ENCODE measurements at regions not wholly inside any gene's neighbourhood (a gene's known extent, or its start where the extent isn't known, plus 50 kb on each side); places are given as distances from the start of the nearest gene placed in this dataset.
A peak's percentile ranks its signal among the peaks of the same experiment; 100 is the strongest.

- WGBS, 2 donors (ENCODE audit: extremely low coverage in 2 of 2, insufficient read length in 2 of 2, insufficient replicate concordance in 1 of 2): no CpG with 5 or more reads among the region's 13 CpGs
- DNase-seq (ENCODE audit: low spot score): no peak
- H3K36me3 ChIP-seq (replicated peaks in 1 of 2; ENCODE audit: control insufficient read depth in 2 of 2, insufficient read depth in 2 of 2, low read length in 2 of 2): no peaks in the 10 kb centered on the region
Observed at GRCh38 chr5:135218790-135219568, 180.1 kb downstream of the MACROH2A1 start.

GRCh38 chr5:135218486-135218755 lies 180.6 kb downstream of the MACROH2A1 start:
- no peak overlapping the region for H2BK12ac ChIP-seq (ENCODE audit: low read length)
- H2BK15ac ChIP-seq (ENCODE audit: low read length): peak overlapping the region; percentile 72
- no peak overlapping the region for H3K4me2 ChIP-seq (ENCODE audit: insufficient read depth, low read length, poor library complexity, severe bottlenecking)
- H3K4me3 ChIP-seq (ENCODE audit: low read length in 2 of 2): no peak overlapping the region
- WGBS, 2 donors (ENCODE audit: extremely low coverage in 2 of 2, insufficient read length in 2 of 2, insufficient replicate concordance in 1 of 2): no CpG with 5 or more reads among the region's 3 CpGs
- H3K9ac ChIP-seq (ENCODE audit: low read depth, low read length, poor library complexity): no peak overlapping the region
- H2AK5ac ChIP-seq (ENCODE audit: low read depth, low read length): peak overlapping the region; percentile 25
- H3K79me1 ChIP-seq (ENCODE audit: low read depth, low read length): no peaks in the 10 kb centered on the region
- no peak overlapping the region for H3K23ac ChIP-seq (ENCODE audit: low read depth, low read length, poor library complexity)
- H2BK5ac ChIP-seq (ENCODE audit: low read length): no peak overlapping the region
- H3K27me3 ChIP-seq (ENCODE audit: control insufficient read depth in 3 of 3, insufficient read depth in 3 of 3, low read depth in 1 of 3, low read length in 3 of 3): peaks cover 0 to 9% (median 0%) of the 10 kb centered on the region in 3 experiments
- H4K91ac ChIP-seq (ENCODE audit: low read depth, low read length, poor library complexity): no peak overlapping the region
- no peak for DNase-seq (ENCODE audit: low spot score)
- no peak overlapping the region for H3K4ac ChIP-seq (ENCODE audit: low read length)
- no peak overlapping the region for H4K8ac ChIP-seq (ENCODE audit: low read depth, low read length)
- H3K14ac ChIP-seq (ENCODE audit: low read length): no peak overlapping the region
- peaks cover 0 to 9% of the 10 kb centered on the region in 2 donors for H3K4me1 ChIP-seq (ENCODE audit: control insufficient read depth in 2 of 2, insufficient read depth in 1 of 2, low read depth in 1 of 2, low read length in 2 of 2)
- no peaks in the 10 kb centered on the region for H3K9me3 ChIP-seq (replicated peaks in 1 of 2; ENCODE audit: control insufficient read depth in 2 of 2, insufficient read depth in 1 of 2, low read depth in 1 of 2, low read length in 2 of 2)
- no peak overlapping the region for H2AFZ ChIP-seq (ENCODE audit: low read length)
- H3K18ac ChIP-seq (ENCODE audit: low read length): no peak overlapping the region
- no peak overlapping the region for H2BK120ac ChIP-seq (ENCODE audit: low read depth, low read length)
- no peaks in the 10 kb centered on the region for H3K36me3 ChIP-seq (replicated peaks in 1 of 2; ENCODE audit: control insufficient read depth in 2 of 2, insufficient read depth in 2 of 2, low read length in 2 of 2)
- H3K27ac ChIP-seq (replicated peaks; ENCODE audit: low read length): no peak overlapping the region

More at GRCh38 chr5:135218790-135219568, 180.1 kb downstream of the MACROH2A1 start:
- no peak overlapping the region for H3K4ac ChIP-seq (ENCODE audit: low read length)
- H2AFZ ChIP-seq (ENCODE audit: low read length): no peak overlapping the region
- H2AK5ac ChIP-seq (ENCODE audit: low read depth, low read length): no peak overlapping the region
- no peak overlapping the region for H2BK5ac ChIP-seq (ENCODE audit: low read length)
- no peak overlapping the region for H2BK15ac ChIP-seq (ENCODE audit: low read length)
- no peak overlapping the region for H3K9ac ChIP-seq (ENCODE audit: low read depth, low read length, poor library complexity)
- H2BK120ac ChIP-seq (ENCODE audit: low read depth, low read length): no peak overlapping the region
- no peak overlapping the region for H3K4me3 ChIP-seq (ENCODE audit: low read length in 2 of 2)
- H3K18ac ChIP-seq (ENCODE audit: low read length): no peak overlapping the region
- H3K14ac ChIP-seq (ENCODE audit: low read length): no peak overlapping the region
- H3K23ac ChIP-seq (ENCODE audit: low read depth, low read length, poor library complexity): no peak overlapping the region
- peaks cover 0 to 9% of the 10 kb centered on the region in 2 donors for H3K4me1 ChIP-seq (ENCODE audit: control insufficient read depth in 2 of 2, insufficient read depth in 1 of 2, low read depth in 1 of 2, low read length in 2 of 2)
- H2BK12ac ChIP-seq (ENCODE audit: low read length): no peak overlapping the region
- H4K8ac ChIP-seq (ENCODE audit: low read depth, low read length): no peak overlapping the region
- no peaks in the 10 kb centered on the region for H3K79me1 ChIP-seq (ENCODE audit: low read depth, low read length)
- H3K27ac ChIP-seq (replicated peaks; ENCODE audit: low read length): no peak overlapping the region
- no peaks in the 10 kb centered on the region for H3K9me3 ChIP-seq (replicated peaks in 1 of 2; ENCODE audit: control insufficient read depth in 2 of 2, insufficient read depth in 1 of 2, low read depth in 1 of 2, low read length in 2 of 2)
- no peak overlapping the region for H4K91ac ChIP-seq (ENCODE audit: low read depth, low read length, poor library complexity)
- H3K27me3 ChIP-seq (ENCODE audit: control insufficient read depth in 3 of 3, insufficient read depth in 3 of 3, low read depth in 1 of 3, low read length in 3 of 3): peaks cover 0 to 3% (median 0%) of the 10 kb centered on the region in 3 experiments
- H3K4me2 ChIP-seq (ENCODE audit: insufficient read depth, low read length, poor library complexity, severe bottlenecking): no peak overlapping the region

- H3K4me1 ChIP-seq (ENCODE audit: control insufficient read depth in 2 of 2, insufficient read depth in 1 of 2, low read depth in 1 of 2, low read length in 2 of 2): peaks cover 0 to 9% of the 10 kb centered on the region in 2 donors
- no peaks in the 10 kb centered on the region for H3K36me3 ChIP-seq (replicated peaks in 1 of 2; ENCODE audit: control insufficient read depth in 2 of 2, insufficient read depth in 2 of 2, low read length in 2 of 2)
- H3K4me3 ChIP-seq (ENCODE audit: low read length in 2 of 2): no peak overlapping the region
- no peak overlapping the region for H4K8ac ChIP-seq (ENCODE audit: low read depth, low read length)
- H2BK120ac ChIP-seq (ENCODE audit: low read depth, low read length): no peak overlapping the region
- no peak overlapping the region for H3K27ac ChIP-seq (replicated peaks; ENCODE audit: low read length)
- peak overlapping the region; percentile 32 for H3K18ac ChIP-seq (ENCODE audit: low read length)
- H3K27me3 ChIP-seq (ENCODE audit: control insufficient read depth in 3 of 3, insufficient read depth in 3 of 3, low read depth in 1 of 3, low read length in 3 of 3): peaks cover 0 to 10% (median 0%) of the 10 kb centered on the region in 3 experiments
- H3K4me2 ChIP-seq (ENCODE audit: insufficient read depth, low read length, poor library complexity, severe bottlenecking): no peak overlapping the region
- H3K9me3 ChIP-seq (replicated peaks in 1 of 2; ENCODE audit: control insufficient read depth in 2 of 2, insufficient read depth in 1 of 2, low read depth in 1 of 2, low read length in 2 of 2): no peaks in the 10 kb centered on the region
- H2AFZ ChIP-seq (ENCODE audit: low read length): no peak overlapping the region
- WGBS, 2 donors (ENCODE audit: extremely low coverage in 2 of 2, insufficient read length in 2 of 2, insufficient replicate concordance in 1 of 2): no CpG with 5 or more reads among the region's 11 CpGs
- no peak for DNase-seq (ENCODE audit: low spot score)
- no peaks in the 10 kb centered on the region for H3K79me1 ChIP-seq (ENCODE audit: low read depth, low read length)
- H2AK5ac ChIP-seq (ENCODE audit: low read depth, low read length): peak overlapping the region; percentile 25
- H2BK5ac ChIP-seq (ENCODE audit: low read length): no peak overlapping the region
- H2BK15ac ChIP-seq (ENCODE audit: low read length): peak overlapping the region; percentile 72
- H4K91ac ChIP-seq (ENCODE audit: low read depth, low read length, poor library complexity): no peak overlapping the region
- H3K14ac ChIP-seq (ENCODE audit: low read length): no peak overlapping the region
- H3K9ac ChIP-seq (ENCODE audit: low read depth, low read length, poor library complexity): no peak overlapping the region
- no peak overlapping the region for H3K23ac ChIP-seq (ENCODE audit: low read depth, low read length, poor library complexity)
- no peak overlapping the region for H3K4ac ChIP-seq (ENCODE audit: low read length)
- H2BK12ac ChIP-seq (ENCODE audit: low read length): no peak overlapping the region
Observed at GRCh38 chr5:135217669-135218485, 181.2 kb downstream of the MACROH2A1 start.

Data from neuronal stem cell (in vitro differentiated cells).